Stimulated activated CD8-positive, alpha-beta memory T cell treated with anti-CD3 and anti-CD28 coated beads, Interleukin-2, amount 100 ng/mL, for 1 hour (primary cell): ENCODE measurements at regions not wholly inside any gene's neighbourhood (a gene's known extent, or its start where the extent isn't known, plus 50 kb on each side); places are given as distances from the start of the nearest gene placed in this dataset.

Source experiments
- DNase-seq, 2 donors: peaks; one replicate each; pipeline ENCODE4 v3.0.0-alpha.2; 2020; ENCODE audit warnings: low read depth in 2 of 2

DNA sequence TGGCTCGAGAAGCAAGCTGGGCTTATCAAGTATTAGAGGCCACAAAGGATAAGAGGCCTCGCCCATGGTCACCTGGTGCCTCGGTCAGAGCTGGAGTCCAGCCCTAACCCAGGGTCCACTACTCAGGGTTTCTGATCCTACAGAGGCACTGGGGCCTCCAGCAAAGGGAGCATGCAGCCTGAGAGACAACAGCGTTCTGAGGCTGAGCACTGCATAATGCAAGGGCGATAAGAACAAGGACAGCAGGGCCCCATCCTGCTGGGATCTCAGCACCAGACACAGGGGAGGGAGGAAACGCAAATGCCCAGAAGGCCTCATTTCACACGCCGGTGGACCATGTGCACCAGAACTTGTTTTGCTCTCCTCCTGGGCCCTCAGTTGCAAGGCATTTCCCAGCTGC, 63.0 kb downstream of the C5orf15 start:
- no peak for DNase-seq

- DNase-seq = no peak
These were observed 63.8 kb downstream of the C5orf15 start for GRCh38 chr5:133904641-133905040.

DNA sequence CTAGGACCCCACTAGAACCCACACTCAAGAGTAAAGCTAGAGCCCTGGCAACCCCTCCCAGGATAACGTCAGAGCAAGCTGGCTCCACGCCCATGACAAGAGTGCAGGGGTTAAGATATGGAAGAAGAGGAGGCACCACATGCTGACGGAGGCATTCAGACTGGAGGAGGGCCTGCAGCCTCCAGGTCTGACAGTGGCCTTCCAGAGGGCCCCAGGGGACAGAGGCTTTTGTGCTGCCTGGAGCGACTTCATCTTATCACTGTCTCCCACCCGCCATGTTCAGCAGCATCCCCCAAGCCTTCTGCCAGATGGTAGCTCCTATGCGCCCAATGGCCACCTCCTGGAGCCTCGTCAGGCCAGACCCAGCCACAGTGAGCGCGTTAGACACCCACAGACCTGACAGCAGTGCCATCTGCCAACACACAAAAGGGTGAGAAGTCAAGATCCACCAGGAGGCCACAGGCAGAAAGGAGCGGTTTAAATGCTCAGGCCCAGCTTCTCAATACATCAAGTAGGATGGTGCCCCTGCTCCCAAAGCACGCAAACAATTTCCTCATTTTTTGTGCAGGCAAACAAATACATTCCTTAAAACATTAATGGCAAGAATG, 65.8 kb downstream of the C5orf15 start:
- DNase-seq = no peak

- DNase-seq = no peak
These were observed 67.7 kb downstream of the C5orf15 start for GRCh38 chr5:133900534-133901270.

DNA sequence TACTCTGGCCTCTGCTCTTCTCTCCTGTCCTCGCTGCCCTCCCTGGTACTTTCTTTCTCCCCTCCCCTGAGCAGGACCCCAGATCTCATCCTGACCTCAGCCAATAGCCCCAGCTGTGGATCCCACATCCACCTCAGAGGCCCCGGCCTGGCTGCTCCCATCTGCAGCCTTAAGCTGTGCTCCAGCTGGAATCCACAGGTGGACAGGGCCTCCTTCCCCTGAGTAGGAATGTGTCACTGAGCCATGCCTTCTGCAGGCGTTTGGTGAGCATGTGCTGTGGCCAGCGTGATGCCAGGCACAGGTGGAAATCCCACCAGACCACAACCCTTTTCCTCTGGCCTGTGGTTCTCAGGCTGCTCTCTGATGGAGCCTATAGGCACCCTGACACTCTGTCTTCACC, 68.9 kb downstream of the C5orf15 start:
- no peak for DNase-seq

DNA sequence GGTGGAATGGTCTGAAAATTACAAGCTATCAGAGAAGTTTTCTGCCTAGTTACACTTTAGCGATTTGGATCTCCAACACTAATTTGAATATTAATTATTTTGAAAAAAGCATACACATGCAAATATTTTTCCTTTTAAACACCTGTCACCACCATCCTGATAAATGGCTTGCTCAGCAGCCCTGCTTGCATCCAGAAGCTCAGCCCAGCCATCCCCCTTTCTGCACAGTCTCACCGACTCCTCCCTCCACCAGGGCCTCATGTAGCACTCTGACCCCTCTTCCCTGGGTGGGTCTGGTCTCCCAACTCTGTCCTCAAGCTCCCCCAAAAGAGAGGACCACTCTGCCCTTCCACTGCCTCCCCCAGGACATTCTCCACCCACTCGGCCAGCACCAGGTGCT, 70.0 kb downstream of the C5orf15 start:
- DNase-seq = no peak

- no peak for DNase-seq
These were observed 71.0 kb downstream of the C5orf15 start for GRCh38 chr5:133897431-133897830.

DNA sequence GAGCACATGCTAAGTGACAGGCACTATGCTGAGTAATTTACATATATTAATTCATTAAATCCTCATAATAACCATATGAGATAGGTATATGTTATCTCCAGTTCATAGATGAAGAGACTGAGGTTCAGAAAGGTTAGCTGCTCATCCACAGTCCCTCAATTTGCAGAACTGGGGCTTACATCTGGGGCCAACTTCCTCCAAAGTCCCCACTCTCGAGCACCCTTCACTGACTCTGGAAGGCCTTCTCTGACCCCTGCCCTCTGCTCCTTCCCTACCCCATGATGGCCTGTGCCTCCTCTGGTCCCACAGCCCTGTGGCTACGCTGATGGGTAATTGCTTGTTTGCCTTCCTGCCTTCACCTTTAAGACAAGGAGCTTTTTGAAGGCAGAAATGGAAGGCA, 71.6 kb downstream of the C5orf15 start:
- no peak for DNase-seq

GRCh38 chr5:133895979-133896845, 72.2 kb downstream of the C5orf15 start:
- DNase-seq = no peak

- no peak for DNase-seq
These were observed 74.3 kb downstream of the C5orf15 start for GRCh38 chr5:133894143-133894542.

DNA sequence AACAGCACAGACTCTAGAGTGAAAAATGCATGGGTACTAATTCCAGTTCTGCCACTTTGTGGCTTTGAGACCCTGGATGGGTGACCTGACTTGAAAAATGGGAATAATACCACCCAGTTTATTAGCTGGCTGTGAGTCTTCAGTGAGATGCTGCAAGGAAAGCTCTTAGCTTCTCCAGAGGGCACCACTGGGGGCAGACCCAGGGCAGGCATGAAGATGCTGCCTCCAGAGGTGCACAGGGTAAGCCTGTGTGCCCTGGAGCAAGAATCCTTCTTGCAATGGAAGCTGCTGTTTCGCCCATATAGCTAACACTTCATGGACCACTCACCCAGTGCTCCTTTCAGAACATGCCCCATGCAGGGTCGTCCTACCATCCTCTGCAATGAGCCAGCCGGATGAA, 75.7 kb downstream of the C5orf15 start:
- DNase-seq = no peak

GRCh38 chr5:133892306-133892705, 76.1 kb downstream of the C5orf15 start:
- DNase-seq = no peak

- DNase-seq = no peak
These were observed 77.0 kb downstream of the C5orf15 start for GRCh38 chr5:133891390-133891789.

GRCh38 chr5:133890776-133891280, 77.6 kb downstream of the C5orf15 start:
- DNase-seq = no peak

GRCh38 chr5:133890314-133890713, 78.1 kb downstream of the C5orf15 start:
- no peak for DNase-seq

DNA sequence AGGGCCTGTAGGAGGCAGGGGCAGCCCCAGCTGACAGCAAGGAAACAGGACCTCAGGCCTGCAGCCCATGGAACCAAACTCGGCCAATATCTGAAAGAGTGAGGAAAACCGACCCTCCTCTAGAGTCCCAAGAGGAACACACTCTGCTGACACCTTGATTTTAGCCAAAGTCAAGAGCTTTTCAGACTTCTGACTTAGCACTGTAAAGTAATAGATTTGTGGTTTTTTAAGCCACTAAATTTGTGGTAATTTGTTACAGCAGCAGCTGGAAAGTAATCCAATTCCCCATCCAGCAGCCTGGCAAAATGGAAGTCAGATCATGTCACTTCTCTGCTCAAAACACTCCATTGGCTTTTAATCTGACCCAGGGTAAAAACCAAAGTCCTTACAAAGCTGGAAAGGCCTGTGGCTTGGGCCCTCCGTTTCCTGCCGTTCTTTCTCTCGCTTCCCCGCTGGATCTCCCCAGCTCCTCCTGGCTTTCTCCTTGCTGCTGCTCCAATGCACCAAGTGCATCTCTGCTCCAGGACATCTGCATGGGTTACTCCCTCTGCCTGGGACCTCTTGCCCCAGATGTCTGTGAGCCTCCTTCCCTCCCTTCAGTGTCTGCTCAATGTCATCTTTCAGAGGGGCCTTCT, 79.0 kb downstream of the C5orf15 start:
- DNase-seq = no peak

DNA sequence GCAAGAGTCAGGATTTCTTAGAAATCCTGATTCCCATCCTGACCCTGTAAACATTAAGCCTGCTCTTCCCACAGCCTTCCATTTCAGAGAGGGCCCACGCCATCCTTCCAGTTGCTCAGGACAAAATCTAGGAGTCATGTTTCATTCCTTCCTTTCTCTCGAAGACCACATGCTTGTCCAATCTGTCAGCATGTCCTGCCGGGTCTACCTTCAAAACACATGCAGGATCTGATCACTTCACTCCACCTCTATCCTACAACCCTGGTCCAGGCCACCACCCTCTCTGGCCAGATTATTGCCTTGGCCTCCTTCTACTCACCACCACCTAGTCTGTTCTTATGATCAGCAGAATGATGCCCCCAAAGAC, 79.8 kb downstream of the C5orf15 start:
- no peak for DNase-seq

GRCh38 chr5:133885566-133885965, 82.9 kb downstream of the C5orf15 start:
- DNase-seq = no peak

DNA sequence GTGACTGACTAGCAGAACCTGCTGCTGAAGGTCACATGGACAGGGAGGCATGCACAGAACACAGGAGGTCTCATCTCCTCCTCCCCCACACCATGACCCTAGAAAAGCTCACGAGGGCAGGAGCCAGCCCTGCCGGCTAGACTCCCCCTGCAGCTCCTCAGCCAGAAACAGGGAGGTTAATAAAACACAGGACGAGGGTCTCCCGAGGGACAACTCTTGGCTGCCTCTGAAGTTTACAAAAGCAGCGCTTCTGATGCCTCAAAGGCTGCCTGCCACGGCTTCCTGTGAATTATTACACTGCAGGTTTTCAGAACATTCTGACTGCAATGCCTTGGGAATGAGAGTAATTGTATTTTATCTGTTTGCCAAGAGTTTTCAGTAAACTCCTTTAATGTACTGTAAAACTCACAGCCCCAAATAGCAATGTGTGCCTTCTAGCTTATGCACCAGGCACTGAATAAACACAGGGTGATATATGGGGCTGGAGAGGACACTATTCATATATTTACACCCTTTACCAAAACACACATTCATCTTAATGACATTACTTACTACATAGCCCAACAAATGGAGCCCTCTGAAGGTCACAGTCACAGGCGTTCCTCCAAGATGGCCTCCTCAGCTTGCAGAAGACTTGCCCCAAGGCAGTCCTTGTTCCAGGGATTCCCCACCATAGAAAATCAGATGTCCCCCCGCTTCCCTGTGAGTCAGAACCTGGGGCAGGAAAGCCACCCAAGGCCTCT, 83.7 kb downstream of the C5orf15 start:
- DNase-seq = no peak

DNA sequence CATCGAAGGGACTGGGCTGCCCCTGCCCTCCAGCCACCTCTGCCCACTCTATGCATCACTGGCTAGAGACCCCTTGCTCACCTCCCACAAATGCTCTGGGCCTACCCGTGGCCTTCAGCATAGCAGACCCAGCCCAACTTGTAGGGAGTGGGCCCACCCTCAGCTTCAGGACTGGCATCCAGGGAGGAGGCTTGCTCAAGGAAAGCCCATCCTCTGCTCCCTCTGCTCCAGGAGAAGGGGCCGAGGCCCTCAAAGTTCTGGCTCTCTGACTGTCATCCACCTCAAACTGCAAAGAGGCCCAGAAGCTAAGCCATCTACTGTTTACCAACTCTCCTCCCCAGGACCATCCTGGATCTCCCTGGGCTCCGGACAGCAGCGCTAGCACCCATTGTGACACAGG, 84.5 kb downstream of the C5orf15 start:
- DNase-seq = no peak

DNA sequence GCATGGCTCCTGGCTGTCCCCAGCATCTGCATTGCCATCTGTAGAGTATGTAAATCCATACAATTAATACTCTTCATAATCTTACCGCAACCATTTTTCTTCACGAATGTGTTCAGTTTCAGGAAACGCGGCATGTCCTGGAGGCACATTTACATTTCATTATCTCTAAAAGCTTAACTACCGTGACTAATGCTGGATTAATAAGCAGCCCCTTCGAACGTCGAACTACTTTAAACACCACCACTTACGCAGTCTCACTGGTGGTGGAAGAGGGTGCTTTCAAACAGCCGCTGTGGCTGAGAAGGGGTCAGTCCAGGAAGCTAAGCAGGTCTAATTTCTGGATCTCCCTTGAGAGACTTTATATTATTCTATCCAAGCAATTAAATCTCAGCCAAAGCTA, 85.6 kb downstream of the C5orf15 start:
- DNase-seq = no peak

GRCh38 chr5:133882389-133882695, 86.1 kb downstream of the C5orf15 start:
- DNase-seq = no peak
